ENCODE measurements at regions not wholly inside any gene's neighbourhood (a gene's known extent, or its start where the extent isn't known, plus 50 kb on each side); places are given as distances from the start of the nearest gene placed in this dataset.

GRCh38 chr4:151921386-151921785 is 160.6 kb upstream of the GATB start:
- no peak for TF ChIP-seq CTCF (conservative IDR thresholded peaks at IDR 0.05; ENCODE audit: low read depth)
- CTCF ChIA-PET = interaction anchor here (0.7 kb wide), 1 partner anchor 1256 kb away, joined by 6 read pairs; no protein-coding TSS in a partner anchor
- H3K27ac ChIP-seq = no peak overlapping the region
- POLR2A ChIA-PET (ENCODE audit: low non-redundant PET) = interaction anchor here (0.6 kb wide), 1 partner anchor 1143 kb away, joined by 3 read pairs; no protein-coding TSS in a partner anchor
- DNase-seq (ENCODE audit: low spot score) = peak; percentile 11

GRCh38 chr4:151917145-151917734 is 156.4 kb upstream of the GATB start:
- DNase-seq (ENCODE audit: low spot score) = no peak
- no peak overlapping the region for H3K27ac ChIP-seq
- CTCF ChIA-PET = interaction anchor here (0.6 to 0.8 kb wide), 2 partner anchors 10 to 351 kb away, joined by 4 to 7 read pairs; no protein-coding TSS in a partner anchor
- TF ChIP-seq CTCF (conservative IDR thresholded peaks at IDR 0.05; ENCODE audit: low read depth) = no peak
- POLR2A ChIA-PET (ENCODE audit: low non-redundant PET) = no interaction called here

- no peak overlapping the region for H3K27ac ChIP-seq
- CTCF ChIA-PET = interaction anchor here (0.6 to 0.7 kb wide), 2 partner anchors 608 to 1024 kb away, joined by 3 to 4 read pairs; no protein-coding TSS in a partner anchor
- DNase-seq (ENCODE audit: low spot score) = no peak
- POLR2A ChIA-PET (ENCODE audit: low non-redundant PET) = no interaction called here
- TF ChIP-seq CTCF (conservative IDR thresholded peaks at IDR 0.05; ENCODE audit: low read depth) = no peak
Observed at GRCh38 chr4:151912632-151913031, 151.8 kb upstream of the GATB start.

GRCh38 chr4:151911970-151912369 is 151.2 kb upstream of the GATB start:
- DNase-seq (ENCODE audit: low spot score) = no peak
- no peak overlapping the region for H3K27ac ChIP-seq
- no peak for TF ChIP-seq CTCF (conservative IDR thresholded peaks at IDR 0.05; ENCODE audit: low read depth)
- POLR2A ChIA-PET (ENCODE audit: low non-redundant PET) = no interaction called here
- CTCF ChIA-PET = interaction anchor here (0.7 kb wide), 1 partner anchor 607 kb away, joined by 3 read pairs; no protein-coding TSS in a partner anchor

GRCh38 chr4:151908734-151909497 is 148.1 kb upstream of the GATB start:
- no peak for DNase-seq (ENCODE audit: low spot score)
- ChIA-PET POLR2A (ENCODE audit: low non-redundant PET) (no interaction called here), CTCF (interaction anchor here (0.6 kb wide), 3 partner anchors 7 to 1016 kb away, joined by 3 to 5 read pairs (median 4); no protein-coding TSS in a partner anchor)
- no peak for TF ChIP-seq CTCF (conservative IDR thresholded peaks at IDR 0.05; ENCODE audit: low read depth)
- no peak overlapping the region for H3K27ac ChIP-seq

GRCh38 chr4:151908201-151908600 is 147.4 kb upstream of the GATB start:
- TF ChIP-seq CTCF (conservative IDR thresholded peaks at IDR 0.05; ENCODE audit: low read depth) = no peak
- ChIA-PET POLR2A (ENCODE audit: low non-redundant PET) (no interaction called here), CTCF (interaction anchor here (0.7 kb wide), 1 partner anchor 1729 kb away, joined by 3 read pairs; no protein-coding TSS in a partner anchor)
- no peak overlapping the region for H3K27ac ChIP-seq
- DNase-seq (ENCODE audit: low spot score) = no peak
